Fibroblast of lung (primary cell): ENCODE measurements at regions not wholly inside any gene's neighbourhood (a gene's known extent, or its start where the extent isn't known, plus 50 kb on each side); places are given as distances from the start of the nearest gene placed in this dataset.

Experiments
- DNase-seq, 2 donors: peaks; one replicate each; pipeline versions ENCODE4 v3.0.0 to v3.0.0-alpha.2; 2010; ENCODE audit warnings: low read depth in 2 of 2
- H2AFZ ChIP-seq: 2 replicates; pipeline ENCODE4 v1.5.1; 2012; ENCODE audit warnings: low read length, control low read depth, inconsistent platforms
- H3K27ac ChIP-seq: 2 replicates; pipeline ENCODE4 v1.5.1; 2011; ENCODE audit warnings: low read length, control low read depth; ENCODE audit not compliant: insufficient read depth
- H3K27me3 ChIP-seq: 2 replicates; pipeline ENCODE4 v1.5.1; 2011; ENCODE audit warnings: mild to moderate bottlenecking, low read length; ENCODE audit not compliant: control insufficient read depth, insufficient read depth
- H3K36me3 ChIP-seq: 2 replicates; pipeline ENCODE4 v1.5.1; 2011; ENCODE audit warnings: low read length; ENCODE audit not compliant: control insufficient read depth, insufficient read depth
- H3K4me1 ChIP-seq: 2 replicates; pipeline ENCODE4 v1.5.1; 2011; ENCODE audit warnings: low read length; ENCODE audit not compliant: control insufficient read depth, insufficient read depth; ENCODE audit errors: extremely low read depth
- H3K4me2 ChIP-seq: 2 replicates; pipeline ENCODE4 v1.5.1; 2011; ENCODE audit warnings: low read length, control low read depth; ENCODE audit not compliant: insufficient read depth; ENCODE audit errors: extremely low read depth
- H3K4me3 ChIP-seq, 4 experiments: fragments of 200-600 bp in 1 of 4; sonication (generic) in 1 of 4; replicated peaks in 1 of 4; 2 replicates each; pipeline ENCODE4 v1.5.1; 2011 to 2016; ENCODE audit warnings: low read length in 4 of 4, low read depth in 3 of 4, mild to moderate bottlenecking in 3 of 4, control low read depth in 2 of 4, inconsistent platforms in 1 of 4, mixed read lengths in 1 of 4; ENCODE audit not compliant: insufficient read depth in 1 of 4; ENCODE audit errors: control extremely low read depth in 1 of 4
- H3K79me2 ChIP-seq: 2 replicates; pipeline ENCODE4 v1.5.1; 2012; ENCODE audit warnings: mild to moderate bottlenecking, low read length, inconsistent platforms; ENCODE audit not compliant: control insufficient read depth, insufficient read depth
- H3K9ac ChIP-seq: 2 replicates; pipeline ENCODE4 v1.5.1; 2011; ENCODE audit warnings: mild to moderate bottlenecking, low read length, control low read depth; ENCODE audit not compliant: insufficient read depth
- H3K9me3 ChIP-seq: 2 replicates; pipeline ENCODE4 v1.5.1; 2012; ENCODE audit warnings: low read depth, low read length; ENCODE audit not compliant: control insufficient read depth, insufficient read depth
- H4K20me1 ChIP-seq: 2 replicates; pipeline ENCODE4 v1.5.1; 2011; ENCODE audit warnings: low read length; ENCODE audit not compliant: control insufficient read depth, insufficient read depth; ENCODE audit errors: extremely low read depth
- CTCF ChIP-seq, 2 donors: IDR thresholded peaks in 1 of 2; conservative IDR thresholded peaks in 1 of 2; 1 replicate in 1 of 2; 2 replicates in 1 of 2; pipeline ENCODE4 v1.5.1; 2011 to 2012; ENCODE audit warnings: low read length in 2 of 2, control low read depth in 1 of 2, inconsistent platforms in 1 of 2, low read depth in 1 of 2, mild to moderate bottlenecking in 1 of 2
- EZH2 ChIP-seq: IDR thresholded peaks from 2 replicates; pipeline ENCODE4 v1.5.1; 2012; ENCODE audit warnings: low read length, control low read depth, mild to moderate bottlenecking; ENCODE audit errors: missing control alignments

DNA sequence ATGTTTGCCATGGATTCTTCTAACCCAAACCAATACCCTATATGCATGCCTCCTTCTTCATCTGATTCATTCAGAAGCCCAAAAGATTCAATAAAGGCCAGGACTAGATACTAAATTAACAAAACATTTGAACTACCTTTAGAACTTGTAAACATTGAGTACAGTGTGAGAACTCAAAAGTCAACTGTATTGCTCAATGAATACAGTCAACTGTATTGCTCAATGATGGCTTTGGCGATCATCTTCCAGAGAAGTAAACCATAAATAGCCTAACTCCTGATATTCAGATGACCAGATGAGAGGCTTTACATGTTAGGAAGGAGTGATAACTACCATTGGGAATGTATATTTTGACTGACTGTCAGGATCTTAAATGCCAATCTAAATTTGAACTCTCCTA is 206.5 kb upstream of the ITGA4 start:
- no peak overlapping the region for H3K27ac ChIP-seq

GRCh38 chr2:181252262-181253148 is 204.7 kb upstream of the ITGA4 start:
- Histone ChIP-seq H3K27me3 (no peaks in the 10 kb centered on the region), H2AFZ (no peak overlapping the region), H3K27ac (no peak overlapping the region), H3K9ac (no peak overlapping the region), H3K4me2 (no peak overlapping the region), H4K20me1 (no peaks in the 10 kb centered on the region), H3K9me3 (no peaks in the 10 kb centered on the region), H3K4me1 (no peaks in the 10 kb centered on the region), H3K79me2 (no peaks in the 10 kb centered on the region), H3K4me3 (no peak overlapping the region), H3K36me3 (no peaks in the 10 kb centered on the region)
- DNase-seq, result peak in 1 of 2 donors; percentile 17
- no peak for TF ChIP-seq EZH2
- TF ChIP-seq CTCF (conservative IDR thresholded peaks at IDR 0.05 in 1 of 2, IDR thresholded peaks at IDR 0.05 in 1 of 2; ENCODE audit: low read depth in 1 of 2, low read length in 2 of 2), result no peak

More for the DNA sequence above, 206.5 kb upstream of the ITGA4 start:
- H3K79me2 ChIP-seq, result no peaks in the 10 kb centered on the region
- DNase-seq, result peak in 1 of 2 donors; percentile 15
- no peaks in the 10 kb centered on the region for H3K36me3 ChIP-seq
- no peak overlapping the region for H3K4me2 ChIP-seq
- H3K4me1 ChIP-seq, result no peaks in the 10 kb centered on the region
- no peaks in the 10 kb centered on the region for H4K20me1 ChIP-seq
- TF ChIP-seq CTCF (conservative IDR thresholded peaks at IDR 0.05 in 1 of 2, IDR thresholded peaks at IDR 0.05 in 1 of 2; ENCODE audit: low read depth in 1 of 2, low read length in 2 of 2), result no peak
- no peak for TF ChIP-seq EZH2
- no peaks in the 10 kb centered on the region for H3K9me3 ChIP-seq
- no peak overlapping the region for H3K4me3 ChIP-seq
- no peak overlapping the region for H3K9ac ChIP-seq
- H3K27me3 ChIP-seq, result no peaks in the 10 kb centered on the region
- H2AFZ ChIP-seq, result no peak overlapping the region

DNA sequence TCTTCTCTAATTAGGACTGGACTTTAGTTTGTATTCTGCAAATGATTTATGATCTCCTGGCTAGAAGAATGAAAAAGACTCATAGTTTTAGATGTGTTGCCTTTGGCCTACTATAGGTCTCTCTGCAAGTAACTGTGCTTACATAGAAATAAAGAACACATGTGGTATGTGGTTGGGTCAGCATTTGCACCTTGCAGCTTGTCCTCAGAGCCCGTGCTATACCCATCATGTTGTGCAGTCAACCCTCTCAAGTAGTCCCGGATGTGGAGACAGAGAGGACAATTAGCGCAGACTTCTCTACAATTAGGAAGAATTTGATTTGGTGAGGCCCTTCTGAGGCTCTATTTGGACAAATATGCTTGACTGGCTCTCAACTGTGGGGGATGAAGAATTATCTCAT is 203.7 kb upstream of the ITGA4 start:
- Histone ChIP-seq H3K79me2 (no peaks in the 10 kb centered on the region), H3K9ac (no peak overlapping the region)
- no peak for DNase-seq

More for the DNA sequence above, 203.7 kb upstream of the ITGA4 start:
- Histone ChIP-seq H3K27ac (no peak overlapping the region), H3K4me2 (no peak overlapping the region), H3K4me3 (no peak overlapping the region), H3K4me1 (no peaks in the 10 kb centered on the region), H2AFZ (no peak overlapping the region), H3K9me3 (no peaks in the 10 kb centered on the region), H3K27me3 (no peaks in the 10 kb centered on the region), H4K20me1 (no peaks in the 10 kb centered on the region), H3K36me3 (no peaks in the 10 kb centered on the region)
- TF ChIP-seq EZH2 (no peak), CTCF (conservative IDR thresholded peaks at IDR 0.05 in 1 of 2, IDR thresholded peaks at IDR 0.05 in 1 of 2; ENCODE audit: low read depth in 1 of 2, low read length in 2 of 2) (no peak)
